Tongue (tissue), 1 donor: ENCODE measurements at regions not wholly inside any gene's neighbourhood (a gene's known extent, or its start where the extent isn't known, plus 50 kb on each side); places are given as distances from the start of the nearest gene placed in this dataset.
"Not testable (repeated sequence)": the region's sequence is repeated elsewhere in the genome, so short reads cannot be mapped to it uniquely, and the experiment has no call there.

ENCODE experiments used
- DNase-seq: peaks from one replicate; pipeline ENCODE4 v3.0.0-alpha.2; 2015

GRCh38 chr4:103499094-103499493 is 220.7 kb downstream of the TACR3 start:
- no peak for DNase-seq

DNA sequence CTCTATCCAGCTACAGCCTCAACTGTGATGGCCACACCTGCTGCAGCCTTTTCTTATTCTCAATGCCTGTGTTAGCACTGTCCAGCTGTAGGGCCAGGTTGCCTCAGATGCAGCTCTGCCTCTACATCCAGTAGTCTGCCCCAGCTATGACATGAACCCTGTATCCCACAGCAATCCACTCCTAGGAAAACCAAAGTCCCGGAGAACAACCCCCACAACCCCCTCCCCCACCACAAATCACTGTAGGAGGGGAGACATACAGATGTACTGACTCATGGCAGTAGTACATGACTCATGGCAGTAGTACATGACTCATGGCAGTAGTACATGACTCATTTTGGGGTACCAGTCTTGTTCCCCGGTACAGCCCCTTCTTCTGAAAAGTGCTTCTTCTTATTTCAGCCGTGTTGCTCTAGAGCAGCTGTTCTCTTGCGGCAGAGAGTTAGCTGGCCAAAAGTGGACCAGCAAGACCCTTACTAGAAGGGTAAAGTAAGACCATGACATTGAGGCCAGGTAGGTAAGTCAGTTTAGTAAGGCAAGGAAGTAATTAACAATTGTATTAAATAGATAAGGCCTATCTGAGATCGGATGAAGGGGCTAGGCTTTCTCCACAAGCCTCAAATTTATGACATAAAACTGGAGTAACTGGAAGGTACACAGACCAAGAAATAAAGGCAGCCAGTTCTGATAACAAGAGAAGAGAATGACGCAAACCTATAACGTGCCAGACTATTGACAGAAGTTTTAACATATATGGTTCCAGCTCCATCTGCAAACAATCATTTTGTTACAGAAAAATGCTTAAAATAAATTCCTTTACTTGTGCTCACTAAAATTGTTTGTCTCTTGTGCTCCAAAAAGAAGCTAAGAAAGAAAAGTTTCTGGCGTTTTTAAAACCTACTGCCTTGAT is 221.4 kb downstream of the TACR3 start:
- DNase-seq: peak; percentile 40

- DNase-seq: no peak
Observed at GRCh38 chr4:103497692-103498091, 222.1 kb downstream of the TACR3 start.

DNA sequence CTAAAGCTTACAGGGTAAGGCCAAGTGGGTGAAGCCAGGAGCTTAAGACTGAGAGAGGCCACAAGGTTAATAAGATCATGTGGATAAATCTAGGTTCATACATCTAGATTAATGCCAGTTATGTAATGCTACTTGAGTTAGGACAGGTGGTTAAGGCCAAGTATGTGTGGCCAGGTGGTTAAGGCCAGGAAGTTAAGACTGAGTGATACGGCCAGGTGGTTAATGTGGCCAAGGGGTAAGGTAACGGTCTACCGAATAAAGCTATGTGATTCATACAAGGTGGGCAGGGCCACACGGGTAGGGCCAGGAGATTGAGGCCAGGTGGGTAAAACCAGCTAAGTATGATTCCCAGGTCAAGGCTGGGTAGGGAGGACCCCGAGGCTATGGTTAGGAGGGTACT is 223.0 kb downstream of the TACR3 start:
- DNase-seq: no peak

DNA sequence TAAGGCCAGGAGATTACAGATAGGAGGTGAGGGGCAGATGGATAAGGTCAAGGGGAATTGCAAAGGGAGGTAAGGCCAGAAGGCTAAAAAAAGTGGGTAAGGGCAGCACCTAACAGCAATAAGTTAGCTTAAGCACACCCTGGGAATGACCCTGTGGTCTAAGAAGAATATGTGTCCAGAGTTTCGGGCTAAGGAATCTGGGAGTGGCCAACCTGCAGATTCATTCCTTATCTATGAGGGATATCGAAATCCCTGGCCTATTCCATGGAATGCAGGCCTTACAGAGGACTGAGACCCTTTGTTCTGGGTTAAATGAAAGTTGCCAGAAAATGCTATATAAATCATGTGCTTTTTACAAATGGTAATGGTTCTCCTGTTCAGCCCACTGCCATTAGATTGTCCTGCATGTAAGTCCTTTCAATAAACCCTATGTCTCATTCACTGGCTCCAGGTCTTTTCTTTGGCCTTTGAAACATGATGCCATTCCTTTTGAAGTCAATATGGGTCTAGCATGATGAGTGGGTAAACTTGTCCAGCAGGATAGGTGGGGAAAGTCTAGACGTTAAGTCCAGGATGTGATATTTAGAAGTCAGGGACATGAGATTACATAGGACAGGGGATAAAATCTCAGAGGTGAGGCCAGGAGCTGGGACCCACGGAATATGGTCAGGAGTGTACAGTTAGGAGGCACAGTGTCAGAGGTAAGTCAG is 226.2 kb downstream of the TACR3 start:
- DNase-seq: no peak

- DNase-seq: not testable (repeated sequence)
Observed at GRCh38 chr4:103485296-103485695, 234.5 kb downstream of the TACR3 start.

GRCh38 chr4:103484521-103484920 is 235.3 kb downstream of the TACR3 start:
- DNase-seq: no peak

DNA sequence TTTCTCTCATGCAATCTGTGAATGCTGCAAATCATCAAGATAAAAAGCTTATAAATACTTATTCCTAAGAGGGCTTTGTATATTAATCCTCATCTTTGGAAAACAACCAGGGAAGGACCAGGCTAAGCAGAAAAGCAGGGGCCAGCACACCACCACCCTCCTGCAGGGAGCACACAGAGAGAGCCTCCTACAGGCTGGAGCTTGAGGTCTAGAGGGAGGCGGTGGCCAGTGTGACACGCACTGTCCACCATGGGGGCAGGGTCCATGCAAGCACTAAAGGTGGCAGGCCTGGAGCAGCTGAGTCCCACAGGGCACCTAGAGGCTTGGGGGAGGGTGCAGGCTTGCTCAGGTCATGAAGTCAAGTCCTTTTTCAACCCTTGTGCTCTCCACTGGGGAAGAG is 236.9 kb downstream of the TACR3 start:
- DNase-seq: no peak

- DNase-seq: no peak
Observed at GRCh38 chr4:103482471-103482870, 237.3 kb downstream of the TACR3 start.

GRCh38 chr4:103478734-103479133 is 241.1 kb downstream of the TACR3 start:
- no peak for DNase-seq

DNA sequence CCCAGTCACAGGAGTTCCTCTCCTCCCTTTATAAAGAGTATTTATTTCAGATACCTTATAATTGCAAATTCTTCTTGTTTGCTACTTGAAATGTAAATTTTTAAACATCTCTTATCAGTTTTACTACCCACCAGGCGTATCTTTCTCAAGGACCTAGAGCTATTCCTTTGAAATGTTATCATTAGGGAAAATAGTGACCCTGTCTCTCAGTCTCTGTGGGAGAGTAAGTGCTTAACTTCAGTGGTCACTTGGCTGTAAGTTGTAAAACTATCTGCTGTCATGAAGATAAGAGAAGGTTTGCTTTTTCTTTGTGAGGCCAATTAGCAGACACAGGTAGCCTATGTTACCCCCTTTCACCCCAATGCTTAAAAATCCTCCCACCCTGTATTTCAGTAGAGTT is 241.6 kb downstream of the TACR3 start:
- DNase-seq: no peak

DNA sequence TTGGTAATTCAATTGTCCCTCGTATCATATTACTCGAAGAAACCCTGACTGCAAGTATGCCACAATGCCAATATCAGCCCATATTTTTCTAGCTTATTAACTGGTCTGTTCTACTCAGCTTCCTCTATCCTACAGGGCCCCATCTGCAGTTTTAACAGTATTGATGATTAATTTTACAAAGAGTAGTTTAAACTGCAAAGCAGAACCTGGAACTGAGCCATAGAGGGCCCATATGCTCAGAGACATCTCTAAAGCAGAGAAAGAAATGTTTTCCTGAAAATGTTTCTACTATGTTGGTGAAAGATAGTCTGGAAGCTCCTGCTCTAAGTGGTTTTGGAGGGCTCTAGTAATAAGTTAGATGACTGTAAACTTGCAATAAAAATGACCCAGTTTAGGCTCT is 259.4 kb upstream of the CENPE start:
- DNase-seq: no peak

DNA sequence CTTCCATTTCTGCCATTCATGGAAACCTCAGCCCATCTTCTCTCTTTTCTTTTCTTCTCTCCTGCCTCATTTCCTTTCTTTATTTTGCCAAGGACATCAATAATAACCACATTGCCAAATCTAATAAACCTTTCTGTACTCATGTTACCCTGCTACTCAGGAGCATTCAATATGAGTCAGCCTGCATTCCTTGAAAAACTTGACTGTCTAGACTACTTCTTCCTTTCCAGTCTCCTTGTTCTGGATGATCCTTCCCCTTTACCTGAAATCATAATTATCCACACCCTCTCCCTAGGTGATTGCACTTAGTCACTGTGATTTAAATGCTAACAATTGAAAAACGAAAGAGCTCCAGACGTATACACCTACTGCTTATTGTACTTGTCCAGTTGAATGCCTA is 253.2 kb upstream of the CENPE start:
- no peak for DNase-seq

DNA sequence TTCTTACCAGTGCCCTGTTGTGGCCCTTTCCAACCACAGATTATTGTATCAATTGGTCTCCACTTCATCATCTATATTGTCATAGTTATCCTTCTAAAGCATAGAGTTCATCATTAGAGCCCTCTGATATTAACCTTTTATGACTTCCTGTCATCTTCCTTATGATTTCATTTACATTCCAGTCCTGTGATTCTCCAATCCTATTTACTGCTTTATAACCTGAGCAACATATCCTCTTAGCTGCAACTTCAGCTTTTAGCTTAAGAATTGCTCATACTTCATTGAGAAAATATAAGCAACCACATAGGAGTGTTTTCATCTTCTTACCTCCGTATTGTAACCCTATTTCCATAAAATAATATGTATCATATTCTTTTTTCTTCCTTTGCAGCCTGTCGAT is 252.6 kb upstream of the CENPE start:
- DNase-seq: no peak

GRCh38 chr4:103449296-103450023 is 251.3 kb upstream of the CENPE start:
- no peak for DNase-seq

- no peak for DNase-seq
Observed at GRCh38 chr4:103445377-103445776, 247.2 kb upstream of the CENPE start.

DNA sequence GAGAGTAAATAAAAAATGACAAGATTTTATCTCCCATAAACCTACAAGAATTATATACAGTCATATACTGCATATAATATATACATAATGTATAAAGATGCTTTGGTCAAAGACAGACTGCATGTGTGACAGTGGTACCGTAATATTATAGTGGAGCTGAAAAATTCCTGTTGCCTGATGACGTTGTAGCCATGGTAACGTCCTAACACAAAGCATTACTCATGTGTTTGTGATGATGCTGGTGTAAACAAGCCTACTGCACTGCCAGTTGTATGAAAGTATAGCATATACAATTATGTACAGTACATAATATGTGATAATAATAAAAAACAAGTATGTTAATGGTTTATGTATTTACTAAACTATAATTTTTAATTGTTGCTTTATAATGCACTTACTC is 245.2 kb upstream of the CENPE start:
- peak; percentile 52 for DNase-seq

GRCh38 chr4:103429283-103429682 is 231.1 kb upstream of the CENPE start:
- no peak for DNase-seq

DNA sequence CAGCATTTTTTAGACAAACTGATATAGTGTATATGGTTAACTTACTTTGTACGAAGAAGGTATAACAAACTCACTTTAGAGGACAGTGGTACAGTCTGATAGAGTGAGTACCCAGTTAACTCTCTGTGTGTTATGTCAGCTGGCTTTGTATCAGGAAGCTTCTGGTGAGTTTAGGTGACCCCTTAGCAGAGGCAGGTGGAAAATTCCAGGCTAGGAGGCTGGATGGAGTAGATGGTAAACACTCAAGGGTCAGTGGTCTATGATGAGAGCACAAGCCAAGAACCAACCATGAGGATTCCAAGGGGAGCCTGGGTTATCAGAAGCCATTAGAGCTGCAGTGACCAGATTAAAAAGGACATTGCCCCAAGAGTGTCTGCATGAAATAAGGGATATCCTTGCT is 227.3 kb upstream of the CENPE start:
- no peak for DNase-seq

GRCh38 chr4:103424853-103425252 is 226.7 kb upstream of the CENPE start:
- no peak for DNase-seq

GRCh38 chr4:103423261-103423660 is 225.1 kb upstream of the CENPE start:
- DNase-seq: no peak

DNA sequence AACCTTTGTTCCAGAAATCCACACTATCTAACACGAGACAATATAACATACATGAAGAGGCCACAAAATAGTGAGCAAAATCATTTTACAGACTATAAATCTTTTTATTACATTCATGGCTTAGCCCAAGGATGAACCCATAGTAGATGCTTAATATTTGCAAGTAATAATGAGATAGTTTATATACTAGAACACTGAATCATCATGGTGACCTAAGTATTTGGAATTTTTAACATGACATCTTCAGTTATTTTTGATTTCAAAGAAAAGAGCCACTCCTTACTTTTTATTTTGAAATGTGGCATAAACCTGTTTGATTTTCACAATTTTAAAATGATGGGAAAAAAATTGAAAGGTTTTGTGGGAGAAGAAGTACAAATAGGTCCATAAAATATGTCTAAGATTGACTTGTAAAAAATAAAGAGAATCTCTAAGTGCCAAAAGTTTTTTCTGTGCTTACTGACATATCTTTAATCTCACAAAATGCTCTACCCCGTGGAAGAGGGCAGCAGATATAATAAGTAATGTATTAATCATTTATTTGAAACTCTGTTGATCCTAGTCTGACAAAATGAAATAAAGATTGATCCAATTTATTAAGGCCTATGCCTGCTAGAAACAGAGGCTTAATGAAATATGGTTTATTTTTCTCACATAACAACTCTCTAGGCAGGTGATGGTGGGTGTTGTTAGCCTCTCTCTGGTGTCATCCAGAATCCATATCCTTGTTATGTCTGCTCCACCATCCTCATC is 224.5 kb upstream of the CENPE start:
- no peak for DNase-seq
